GM23338 (cell line): ENCODE measurements at regions not wholly inside any gene's neighbourhood (a gene's known extent, or its start where the extent isn't known, plus 50 kb on each side); places are given as distances from the start of the nearest gene placed in this dataset.

Source experiments
- CTCF ChIP-seq, 2 experiments: fragments of 200-600 bp in 1 of 2; sonication (generic) in 1 of 2; conservative IDR thresholded peaks; 2 replicates each; pipeline versions ENCODE4 v1.5.1 to v1.6.1; 2016 to 2017; ENCODE audit warnings: antibody characterized with exemption in 2 of 2, low read depth in 2 of 2, mild to moderate bottlenecking in 2 of 2, moderate library complexity in 1 of 2
- ETS1 ChIP-seq: IDR thresholded peaks from 2 replicates; pipeline ENCODE4 v1.6.1; 2016; ENCODE audit warnings: antibody characterized with exemption
- EZH2 ChIP-seq: fragments of 200-600 bp; sonication (generic); IDR thresholded peaks from one replicate; pipeline ENCODE4 v1.8.0; 2017; ENCODE audit warnings: antibody characterized with exemption, mild to moderate bottlenecking, low read depth; ENCODE audit not compliant: unreplicated experiment
- EZH2phosphoT487 ChIP-seq: fragments of 200-600 bp; sonication (generic); IDR thresholded peaks from one replicate; pipeline ENCODE4 v1.8.1; 2018; ENCODE audit warnings: antibody characterized with exemption; ENCODE audit not compliant: unreplicated experiment
- NANOG ChIP-seq: IDR thresholded peaks from 2 replicates; pipeline ENCODE4 v1.6.1; 2016; ENCODE audit warnings: antibody characterized with exemption, borderline replicate concordance
- ZNF331 ChIP-seq: fragments of 250-450 bp; sonication (Bioruptor Pico); IDR thresholded peaks from 2 replicates; pipeline ENCODE4 v1.5.0; 2020; ENCODE audit warnings: low read depth, mild to moderate bottlenecking, moderate library complexity
- ZNF462 ChIP-seq: fragments of 250-450 bp; sonication (Bioruptor Pico); IDR thresholded peaks from 2 replicates; pipeline ENCODE4 v1.5.0; 2020; ENCODE audit warnings: mild to moderate bottlenecking, moderate library complexity

GRCh38 chr4:153090670-153091385 lies 113.4 kb upstream of the TRIM2 start (continued):
- TF ChIP-seq ZNF462 (CRISPR knock-in tag) (no peak), ETS1 (no peak), EZH2 (no peak), ZNF331 (no peak), EZH2phosphoT487 (no peak), NANOG (no peak), CTCF (conservative IDR thresholded peaks at IDR 0.05; ENCODE audit: low read depth in 2 of 2) (no peak)
